OCI-LY3 (cell line): ENCODE measurements at regions not wholly inside any gene's neighbourhood (a gene's known extent, or its start where the extent isn't known, plus 50 kb on each side); places are given as distances from the start of the nearest gene placed in this dataset.

Source experiments
- CTCF ChIP-seq: fragments of 200-600, 300-600 bp; sonication (generic); IDR thresholded peaks from 2 replicates; pipeline ENCODE4 v1.5.1; 2014; ENCODE audit warnings: antibody characterized with exemption, low read length, low read depth
- EZH2phosphoT487 ChIP-seq: fragments of 200-600 bp; shearing (Covaris generic); IDR thresholded peaks from 2 replicates; pipeline ENCODE4 v1.6.1; 2018; ENCODE audit warnings: antibody characterized with exemption, mixed run types, low read depth

GRCh38 chr2:49755777-49756176 lies 601.5 kb upstream of the FSHR start:
- no peak for TF ChIP-seq CTCF
- no peak for TF ChIP-seq EZH2phosphoT487
